ENCODE measurements at regions not wholly inside any gene's neighbourhood (a gene's known extent, or its start where the extent isn't known, plus 50 kb on each side); places are given as distances from the start of the nearest gene placed in this dataset.
"Not testable (repeated sequence)": the region's sequence is repeated elsewhere in the genome, so short reads cannot be mapped to it uniquely, and the experiment has no call there.

DNA sequence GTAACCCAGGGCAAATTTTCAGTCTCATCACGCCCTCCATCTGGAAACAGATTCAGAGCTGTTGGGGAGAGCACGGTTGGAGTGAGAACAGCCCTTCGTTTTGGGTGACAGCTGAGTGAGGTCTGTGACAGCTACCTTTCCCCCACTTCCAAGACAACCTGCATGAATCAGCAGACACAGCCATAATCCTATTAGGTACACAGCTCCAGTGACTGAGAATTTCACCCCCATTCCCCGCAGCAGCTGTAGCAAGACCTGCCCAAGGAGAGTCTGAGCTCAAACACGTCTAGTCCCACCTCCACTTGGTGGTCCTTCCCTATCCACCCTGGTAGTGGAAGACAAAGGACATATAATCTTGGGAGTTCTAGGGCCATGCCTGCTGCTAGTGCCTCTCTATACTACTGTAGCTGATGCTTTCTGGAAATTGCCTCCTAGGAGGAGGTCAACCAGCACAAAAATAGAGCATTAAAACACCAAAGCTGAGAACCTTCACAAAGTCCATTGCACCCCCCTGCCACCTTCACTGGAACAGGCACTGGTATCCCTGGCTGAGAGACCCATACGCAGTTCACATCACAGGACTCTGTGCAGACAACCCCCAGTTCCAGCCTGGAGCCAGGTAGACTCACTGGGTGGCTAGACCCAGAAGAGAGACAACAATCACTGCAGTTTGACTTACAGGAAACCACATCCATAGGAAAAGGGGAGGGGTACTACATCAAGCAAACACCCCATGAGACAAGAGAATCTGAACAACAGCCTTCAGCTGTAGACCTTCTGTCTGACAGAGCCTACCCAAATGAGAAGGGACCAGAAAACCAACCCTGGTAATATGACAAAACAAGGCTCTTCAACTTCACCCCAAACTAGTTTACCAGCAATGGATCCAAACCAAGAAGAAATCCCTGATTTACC, 448.6 kb upstream of the CBLB start:
- no peaks in the 10 kb centered on the region for H3K9me3 ChIP-seq (ENCODE audit: control insufficient read depth in 4 of 4, low read length in 3 of 4)
- TF ChIP-seq RXRA (IDR thresholded peaks at IDR 0.05) (no peak), TAF1 (conservative IDR thresholded peaks at IDR 0.05) (no peak), JUND (IDR thresholded peaks at IDR 0.05) (no peak), RAD21 (IDR thresholded peaks at IDR 0.05) (no peak), NR2F2 (IDR thresholded peaks at IDR 0.05) (no peak), HNF4G (IDR thresholded peaks at IDR 0.05) (no peak), GABPA (IDR thresholded peaks at IDR 0.05 in 1 of 2, conservative IDR thresholded peaks at IDR 0.05 in 1 of 2) (no peak), FOXA2 (IDR thresholded peaks at IDR 0.05) (no peak), EGR1 (IDR thresholded peaks at IDR 0.05; ENCODE audit: low read depth in 2 of 2) (no peak)
- TF ChIP-seq, protein P1, sequence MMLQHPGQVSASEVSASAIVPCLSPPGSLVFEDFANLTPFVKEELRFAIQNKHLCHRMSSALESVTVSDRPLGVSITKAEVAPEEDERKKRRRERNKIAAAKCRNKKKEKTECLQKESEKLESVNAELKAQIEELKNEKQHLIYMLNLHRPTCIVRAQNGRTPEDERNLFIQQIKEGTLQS (IDR thresholded peaks at IDR 0.05): no peak
- TF ChIP-seq, protein P2, sequence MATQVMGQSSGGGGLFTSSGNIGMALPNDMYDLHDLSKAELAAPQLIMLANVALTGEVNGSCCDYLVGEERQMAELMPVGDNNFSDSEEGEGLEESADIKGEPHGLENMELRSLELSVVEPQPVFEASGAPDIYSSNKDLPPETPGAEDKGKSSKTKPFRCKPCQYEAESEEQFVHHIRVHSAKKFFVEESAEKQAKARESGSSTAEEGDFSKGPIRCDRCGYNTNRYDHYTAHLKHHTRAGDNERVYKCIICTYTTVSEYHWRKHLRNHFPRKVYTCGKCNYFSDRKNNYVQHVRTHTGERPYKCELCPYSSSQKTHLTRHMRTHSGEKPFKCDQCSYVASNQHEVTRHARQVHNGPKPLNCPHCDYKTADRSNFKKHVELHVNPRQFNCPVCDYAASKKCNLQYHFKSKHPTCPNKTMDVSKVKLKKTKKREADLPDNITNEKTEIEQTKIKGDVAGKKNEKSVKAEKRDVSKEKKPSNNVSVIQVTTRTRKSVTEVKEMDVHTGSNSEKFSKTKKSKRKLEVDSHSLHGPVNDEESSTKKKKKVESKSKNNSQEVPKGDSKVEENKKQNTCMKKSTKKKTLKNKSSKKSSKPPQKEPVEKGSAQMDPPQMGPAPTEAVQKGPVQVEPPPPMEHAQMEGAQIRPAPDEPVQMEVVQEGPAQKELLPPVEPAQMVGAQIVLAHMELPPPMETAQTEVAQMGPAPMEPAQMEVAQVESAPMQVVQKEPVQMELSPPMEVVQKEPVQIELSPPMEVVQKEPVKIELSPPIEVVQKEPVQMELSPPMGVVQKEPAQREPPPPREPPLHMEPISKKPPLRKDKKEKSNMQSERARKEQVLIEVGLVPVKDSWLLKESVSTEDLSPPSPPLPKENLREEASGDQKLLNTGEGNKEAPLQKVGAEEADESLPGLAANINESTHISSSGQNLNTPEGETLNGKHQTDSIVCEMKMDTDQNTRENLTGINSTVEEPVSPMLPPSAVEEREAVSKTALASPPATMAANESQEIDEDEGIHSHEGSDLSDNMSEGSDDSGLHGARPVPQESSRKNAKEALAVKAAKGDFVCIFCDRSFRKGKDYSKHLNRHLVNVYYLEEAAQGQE (IDR thresholded peaks at IDR 0.05): no peak
- TF ChIP-seq, protein P3, sequence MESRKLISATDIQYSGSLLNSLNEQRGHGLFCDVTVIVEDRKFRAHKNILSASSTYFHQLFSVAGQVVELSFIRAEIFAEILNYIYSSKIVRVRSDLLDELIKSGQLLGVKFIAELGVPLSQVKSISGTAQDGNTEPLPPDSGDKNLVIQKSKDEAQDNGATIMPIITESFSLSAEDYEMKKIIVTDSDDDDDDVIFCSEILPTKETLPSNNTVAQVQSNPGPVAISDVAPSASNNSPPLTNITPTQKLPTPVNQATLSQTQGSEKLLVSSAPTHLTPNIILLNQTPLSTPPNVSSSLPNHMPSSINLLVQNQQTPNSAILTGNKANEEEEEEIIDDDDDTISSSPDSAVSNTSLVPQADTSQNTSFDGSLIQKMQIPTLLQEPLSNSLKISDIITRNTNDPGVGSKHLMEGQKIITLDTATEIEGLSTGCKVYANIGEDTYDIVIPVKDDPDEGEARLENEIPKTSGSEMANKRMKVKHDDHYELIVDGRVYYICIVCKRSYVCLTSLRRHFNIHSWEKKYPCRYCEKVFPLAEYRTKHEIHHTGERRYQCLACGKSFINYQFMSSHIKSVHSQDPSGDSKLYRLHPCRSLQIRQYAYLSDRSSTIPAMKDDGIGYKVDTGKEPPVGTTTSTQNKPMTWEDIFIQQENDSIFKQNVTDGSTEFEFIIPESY (IDR thresholded peaks at IDR 0.05): no peak
- DNase-seq (ENCODE audit: low spot score): no peak
- no peaks in the 10 kb centered on the region for H3K36me3 ChIP-seq (ENCODE audit: control insufficient read depth in 4 of 4, insufficient read depth in 3 of 4, low read depth in 1 of 4, low read length in 3 of 4)
- H3K4me3 ChIP-seq (ENCODE audit: low read depth in 1 of 3, low read length in 3 of 3): no peak overlapping the region
- no peak overlapping the region for H3K9ac ChIP-seq (ENCODE audit: low read depth in 1 of 2, low read length in 2 of 2)
- 78% methylated on average over 6 of the region's 6 CpGs for WGBS
- no peak overlapping the region for H3K27ac ChIP-seq (ENCODE audit: low read depth in 1 of 2, low read length in 2 of 2)
- H3K4me1 ChIP-seq (ENCODE audit: control insufficient read depth in 4 of 4, insufficient read depth in 4 of 4, low read length in 3 of 4): peaks cover 0 to 2% (median 0%) of the 10 kb centered on the region in 4 donors
- H3K27me3 ChIP-seq (ENCODE audit: control insufficient read depth in 4 of 4, insufficient read depth in 4 of 4, low read length in 3 of 4): no peaks in the 10 kb centered on the region

DNA sequence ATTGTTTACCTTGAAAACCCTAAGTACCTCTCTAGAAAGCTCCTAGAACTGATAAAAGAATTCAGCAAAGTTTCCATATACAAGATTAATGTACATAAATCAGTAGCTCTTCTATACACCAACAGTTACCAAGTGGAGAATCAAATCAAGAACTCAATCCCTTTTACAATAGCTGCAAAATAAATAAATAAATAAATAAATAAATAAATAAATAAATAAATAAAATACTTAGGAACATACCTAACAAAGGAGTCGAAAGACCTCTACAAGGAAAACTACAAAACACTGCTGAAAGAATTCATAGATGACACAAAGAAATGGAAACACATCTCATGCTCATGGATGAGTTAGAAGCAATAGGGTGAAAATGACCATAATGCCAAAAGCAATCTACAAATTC, 452.6 kb upstream of the CBLB start:
- H3K4me3 ChIP-seq (ENCODE audit: low read depth in 1 of 3, low read length in 3 of 3); H3K36me3 ChIP-seq (ENCODE audit: control insufficient read depth in 4 of 4, insufficient read depth in 3 of 4, low read depth in 1 of 4, low read length in 3 of 4); H3K27me3 ChIP-seq (ENCODE audit: control insufficient read depth in 4 of 4, insufficient read depth in 4 of 4, low read length in 3 of 4); H3K27ac ChIP-seq (ENCODE audit: low read depth in 1 of 2, low read length in 2 of 2); H3K9me3 ChIP-seq (ENCODE audit: control insufficient read depth in 4 of 4, low read length in 3 of 4); H3K4me1 ChIP-seq (ENCODE audit: control insufficient read depth in 4 of 4, insufficient read depth in 4 of 4, low read length in 3 of 4); H3K9ac ChIP-seq (ENCODE audit: low read depth in 1 of 2, low read length in 2 of 2); DNase-seq (ENCODE audit: low spot score): not testable (repeated sequence)
- WGBS: 82% methylated on average over 1 of the region's 1 CpG

Measured in liver (tissue), 7 donors.